ENCODE measurements at regions not wholly inside any gene's neighbourhood (a gene's known extent, or its start where the extent isn't known, plus 50 kb on each side); places are given as distances from the start of the nearest gene placed in this dataset.

- no peaks in the 10 kb centered on the region for H3K9me3 ChIP-seq (ENCODE audit: low read length)
- no peak overlapping the region for H3K4me2 ChIP-seq (ENCODE audit: low read length)
- H2AFZ ChIP-seq (ENCODE audit: low read depth, low read length): no peak overlapping the region
- TF ChIP-seq CTCF (IDR thresholded peaks at IDR 0.05; ENCODE audit: poor library complexity, severe bottlenecking) (no peak), RAD21 (conservative IDR thresholded peaks at IDR 0.05) (no peak), SMC3 (conservative IDR thresholded peaks at IDR 0.05; ENCODE audit: poor library complexity) (no peak), TAF1 (IDR thresholded peaks at IDR 0.05; ENCODE audit: low read depth) (no peak), MXI1 (conservative IDR thresholded peaks at IDR 0.05; ENCODE audit: poor library complexity, severe bottlenecking) (no peak), EP300 (conservative IDR thresholded peaks at IDR 0.05; ENCODE audit: poor library complexity, severe bottlenecking) (no peak), REST (IDR thresholded peaks at IDR 0.05; ENCODE audit: borderline replicate concordance) (no peak), POLR2AphosphoS5 (IDR thresholded peaks at IDR 0.05) (no peak), EZH2 (IDR thresholded peaks at IDR 0.05; ENCODE audit: borderline replicate concordance, insufficient read depth, low read length, poor library complexity, severe bottlenecking) (no peak)
- no peaks in the 10 kb centered on the region for H3F3A ChIP-seq (ENCODE audit: insufficient read depth, low read length, poor library complexity, severe bottlenecking)
- H3K79me2 ChIP-seq (replicated peaks; ENCODE audit: insufficient read depth, low read length): no peaks in the 10 kb centered on the region
- H3K9ac ChIP-seq (ENCODE audit: low read length): no peak overlapping the region
- no peaks in the 10 kb centered on the region for H3K36me3 ChIP-seq (ENCODE audit: insufficient read depth, low read length)
- H3K27me3 ChIP-seq (ENCODE audit: insufficient read depth, low read depth, low read length): no peaks in the 10 kb centered on the region
- H4K20me1 ChIP-seq (ENCODE audit: insufficient read depth): no peaks in the 10 kb centered on the region
- no peak overlapping the region for H3K4me3 ChIP-seq (ENCODE audit: low read length)
- H3K9me2 ChIP-seq (ENCODE audit: insufficient read depth, low read length): no peaks in the 10 kb centered on the region
- no peak overlapping the region for H3K27ac ChIP-seq (ENCODE audit: low read length)
Measured at GRCh38 chr11:119933584-119933983, 204.3 kb downstream of the TRIM29 start.

GRCh38 chr11:119932828-119933562 lies 204.0 kb upstream of the NECTIN1 start:
- no peaks in the 10 kb centered on the region for H3K36me3 ChIP-seq (ENCODE audit: insufficient read depth, low read length)
- H3K27me3 ChIP-seq (ENCODE audit: insufficient read depth, low read depth, low read length): no peaks in the 10 kb centered on the region
- H3K27ac ChIP-seq (ENCODE audit: low read length): no peak overlapping the region
- H3K9me3 ChIP-seq (ENCODE audit: low read length): no peaks in the 10 kb centered on the region
- H2AFZ ChIP-seq (ENCODE audit: low read depth, low read length): no peak overlapping the region
- no peaks in the 10 kb centered on the region for H3K9me2 ChIP-seq (ENCODE audit: insufficient read depth, low read length)
- no peak overlapping the region for H3K4me2 ChIP-seq (ENCODE audit: low read length)
- H4K20me1 ChIP-seq (ENCODE audit: insufficient read depth): no peaks in the 10 kb centered on the region
- H3K4me3 ChIP-seq (ENCODE audit: low read length): no peak overlapping the region
- H3F3A ChIP-seq (ENCODE audit: insufficient read depth, low read length, poor library complexity, severe bottlenecking): no peaks in the 10 kb centered on the region
- no peak overlapping the region for H3K9ac ChIP-seq (ENCODE audit: low read length)
- H3K79me2 ChIP-seq (replicated peaks; ENCODE audit: insufficient read depth, low read length): no peaks in the 10 kb centered on the region
- TF ChIP-seq EZH2 (IDR thresholded peaks at IDR 0.05; ENCODE audit: borderline replicate concordance, insufficient read depth, low read length, poor library complexity, severe bottlenecking) (no peak), MXI1 (conservative IDR thresholded peaks at IDR 0.05; ENCODE audit: poor library complexity, severe bottlenecking) (no peak), EP300 (conservative IDR thresholded peaks at IDR 0.05; ENCODE audit: poor library complexity, severe bottlenecking) (no peak), SMC3 (conservative IDR thresholded peaks at IDR 0.05; ENCODE audit: poor library complexity) (no peak), POLR2AphosphoS5 (IDR thresholded peaks at IDR 0.05) (no peak), TAF1 (IDR thresholded peaks at IDR 0.05; ENCODE audit: low read depth) (no peak), RAD21 (conservative IDR thresholded peaks at IDR 0.05) (no peak), REST (IDR thresholded peaks at IDR 0.05; ENCODE audit: borderline replicate concordance) (no peak), CTCF (IDR thresholded peaks at IDR 0.05; ENCODE audit: poor library complexity, severe bottlenecking) (no peak)
